ENCODE measurements at regions not wholly inside any gene's neighbourhood (a gene's known extent, or its start where the extent isn't known, plus 50 kb on each side); places are given as distances from the start of the nearest gene placed in this dataset.

- H3K79me2 ChIP-seq (ENCODE audit: insufficient read depth, low read length): no peaks in the 10 kb centered on the region
- no peak overlapping the region for H3K4me3 ChIP-seq (replicated peaks in 1 of 3; ENCODE audit: low read depth in 2 of 3, low read length in 3 of 3)
- TF ChIP-seq CTCF (IDR thresholded peaks at IDR 0.05): no peak
- no peak overlapping the region for H3K4me2 ChIP-seq (replicated peaks; ENCODE audit: extremely low read depth, low read length, poor library complexity, severe bottlenecking)
- H3K4me1 ChIP-seq (ENCODE audit: control insufficient read depth in 1 of 2, insufficient read depth in 2 of 2, low read length in 2 of 2): no peaks in the 10 kb centered on the region
- H3K27ac ChIP-seq (ENCODE audit: low read depth in 1 of 2, low read length in 2 of 2): no peak overlapping the region
- no peak overlapping the region for H3K4me3 Mint-ChIP-seq
- H3K27ac Mint-ChIP-seq: no peak overlapping the region
- no peaks in the 10 kb centered on the region for H3K4me1 Mint-ChIP-seq
- H3K9me3 Mint-ChIP-seq: peaks cover 2 to 14% (median 10%) of the 10 kb centered on the region in 7 donors
- H3K27me3 Mint-ChIP-seq (ENCODE audit: low read depth in 3 of 3): peaks cover 2% of the 10 kb centered on the region in 3 donors
- peaks cover 3 to 7% of the 10 kb centered on the region in 2 donors for H3K9me3 ChIP-seq (replicated peaks in 1 of 2; ENCODE audit: control insufficient read depth in 1 of 2, insufficient read depth in 1 of 2, low read length in 2 of 2)
- no peak overlapping the region for H3K9ac ChIP-seq (ENCODE audit: insufficient read depth, low read length, poor library complexity, severe bottlenecking)
- no peaks in the 10 kb centered on the region for H3K36me3 Mint-ChIP-seq
- no peaks in the 10 kb centered on the region for H3K36me3 ChIP-seq (replicated peaks in 1 of 2; ENCODE audit: control insufficient read depth in 1 of 2, insufficient read depth in 2 of 2, low read length in 2 of 2)
- intact Hi-C loops (cut with micrococcal nuclease): no loop called here
- H4K20me1 ChIP-seq (ENCODE audit: insufficient read depth, low read length): no peaks in the 10 kb centered on the region
- H2AFZ ChIP-seq (ENCODE audit: insufficient read depth, low read depth, low read length, poor library complexity, severe bottlenecking): no peak overlapping the region
- no peak for DNase-seq
- WGBS (ENCODE audit: insufficient coverage): 100% methylated on average over 2 of the region's 3 CpGs
- no peaks in the 10 kb centered on the region for H3K27me3 ChIP-seq (ENCODE audit: control insufficient read depth in 2 of 2, insufficient read depth in 2 of 2, low read length in 2 of 2)
These were observed 143.4 kb upstream of the ITGB1 start for GRCh38 chr10:33101392-33101787.

GRCh38 chr10:33100781-33101391 is 142.9 kb upstream of the ITGB1 start:
- Mint-ChIP-seq H3K4me3 (no peak overlapping the region), H3K36me3 (no peaks in the 10 kb centered on the region), H3K27me3 (ENCODE audit: low read depth in 3 of 3) (peaks cover 0 to 2% (median 2%) of the 10 kb centered on the region in 3 donors), H3K27ac (no peak overlapping the region), H3K4me1 (peaks cover 3% of the 10 kb centered on the region), H3K9me3 (peaks cover 2 to 13% (median 9%) of the 10 kb centered on the region in 7 donors)
- Histone ChIP-seq H4K20me1 (ENCODE audit: insufficient read depth, low read length) (no peaks in the 10 kb centered on the region), H3K36me3 (replicated peaks in 1 of 2; ENCODE audit: control insufficient read depth in 1 of 2, insufficient read depth in 2 of 2, low read length in 2 of 2) (no peaks in the 10 kb centered on the region), H3K9me3 (replicated peaks in 1 of 2; ENCODE audit: control insufficient read depth in 1 of 2, insufficient read depth in 1 of 2, low read length in 2 of 2) (peaks cover 3 to 7% of the 10 kb centered on the region in 2 donors), H3K4me1 (ENCODE audit: control insufficient read depth in 1 of 2, insufficient read depth in 2 of 2, low read length in 2 of 2) (no peaks in the 10 kb centered on the region), H3K79me2 (ENCODE audit: insufficient read depth, low read length) (no peaks in the 10 kb centered on the region), H3K9ac (ENCODE audit: insufficient read depth, low read length, poor library complexity, severe bottlenecking) (no peak overlapping the region), H3K4me3 (replicated peaks in 1 of 3; ENCODE audit: low read depth in 2 of 3, low read length in 3 of 3) (no peak overlapping the region), H3K27ac (ENCODE audit: low read depth in 1 of 2, low read length in 2 of 2) (no peak overlapping the region), H3K27me3 (ENCODE audit: control insufficient read depth in 2 of 2, insufficient read depth in 2 of 2, low read length in 2 of 2) (no peaks in the 10 kb centered on the region), H2AFZ (ENCODE audit: insufficient read depth, low read depth, low read length, poor library complexity, severe bottlenecking) (no peak overlapping the region), H3K4me2 (replicated peaks; ENCODE audit: extremely low read depth, low read length, poor library complexity, severe bottlenecking) (no peak overlapping the region)
- intact Hi-C loops (cut with micrococcal nuclease): no loop called here
- WGBS (ENCODE audit: insufficient coverage): no CpG with 5 or more reads among the region's 1 CpG
- no peak for TF ChIP-seq CTCF (IDR thresholded peaks at IDR 0.05)
- no peak for DNase-seq

Measured in CD14-positive monocyte (primary cell).